Erythroblast (primary cell): ENCODE measurements at regions not wholly inside any gene's neighbourhood (a gene's known extent, or its start where the extent isn't known, plus 50 kb on each side); places are given as distances from the start of the nearest gene placed in this dataset.

Source experiments
- GATA1 ChIP-seq: IDR thresholded peaks from 2 replicates; pipeline ENCODE4 v1.6.1; 2011; ENCODE audit warnings: low read depth, mild to moderate bottlenecking, control low read depth, low read length, moderate library complexity
- POLR2A ChIP-seq: IDR thresholded peaks from 2 replicates; pipeline ENCODE4 v1.6.1; 2011; ENCODE audit warnings: mild to moderate bottlenecking, low read length

GRCh38 chr11:64459609-64460008 lies 96.1 kb upstream of the SLC22A11 start:
- TF ChIP-seq POLR2A (no peak), GATA1 (no peak)
